Smooth muscle cell (in vitro differentiated cells): ENCODE measurements at regions not wholly inside any gene's neighbourhood (a gene's known extent, or its start where the extent isn't known, plus 50 kb on each side); places are given as distances from the start of the nearest gene placed in this dataset.

Experiments
- DNase-seq: peaks from one replicate; lab custom pipeline; 2025; ENCODE audit not compliant: unreplicated experiment; lab: John Stamatoyannopoulos, UW
- H2AFZ ChIP-seq: fragments of 200-600 bp; sonication (generic); 2 replicates; pipeline ENCODE4 v1.6.0; 2016; ENCODE audit warnings: antibody characterized with exemption, low read depth, mild to moderate bottlenecking
- H3F3A ChIP-seq: fragments of 200-600 bp; sonication (generic); 2 replicates; pipeline ENCODE4 v1.6.0; 2017; ENCODE audit warnings: antibody characterized with exemption, low read depth
- H3K27ac ChIP-seq: fragments of 200-600 bp; sonication (generic); 2 replicates; pipeline ENCODE4 v1.5.1; 2016; ENCODE audit warnings: low read depth, mild to moderate bottlenecking
- H3K27me3 ChIP-seq: fragments of 200-600 bp; sonication (generic); 2 replicates; pipeline ENCODE4 v1.6.1; 2016; ENCODE audit warnings: low read depth, mild to moderate bottlenecking
- H3K36me3 ChIP-seq: fragments of 200-600 bp; sonication (generic); 2 replicates; pipeline ENCODE4 v1.5.1; 2016; ENCODE audit warnings: low read depth
- H3K4me1 ChIP-seq: fragments of 200-600 bp; sonication (generic); 2 replicates; pipeline ENCODE4 v1.5.1; 2016; ENCODE audit warnings: low read depth
- H3K4me2 ChIP-seq: fragments of 200-600 bp; sonication (generic); 2 replicates; pipeline ENCODE4 v1.6.0; 2016; ENCODE audit warnings: mild to moderate bottlenecking
- H3K4me3 ChIP-seq: fragments of 200-600 bp; sonication (generic); 2 replicates; pipeline ENCODE4 v1.5.1; 2016; ENCODE audit warnings: mild to moderate bottlenecking
- H3K79me2 ChIP-seq: fragments of 200-600 bp; sonication (generic); 2 replicates; pipeline ENCODE4 v1.6.0; 2016; ENCODE audit warnings: low read depth, mild to moderate bottlenecking
- H3K9ac ChIP-seq: fragments of 200-600 bp; sonication (generic); 2 replicates; pipeline ENCODE4 v1.6.0; 2016; ENCODE audit warnings: low read depth
- H3K9me3 ChIP-seq: fragments of 200-600 bp; sonication (generic); replicated peaks from 2 replicates; pipeline ENCODE4 v1.5.1; 2016; ENCODE audit warnings: low read depth
- H4K20me1 ChIP-seq: fragments of 200-600 bp; sonication (generic); 2 replicates; pipeline ENCODE4 v1.6.0; 2016; ENCODE audit warnings: low read depth
- CTCF ChIP-seq: fragments of 200-600 bp; sonication (generic); IDR thresholded peaks from 2 replicates; pipeline ENCODE4 v1.5.1; 2017; ENCODE audit warnings: borderline replicate concordance, mild to moderate bottlenecking, antibody characterized with exemption; ENCODE audit not compliant: insufficient read depth, poor library complexity, severe bottlenecking
- WGBS: methylation state at CpG from one replicate; pipeline ENCODE4 v1.1.7; 2016; ENCODE audit warnings: low lambda C conversion rate; 5-methylcytosine and 5-hydroxymethylcytosine counted together

- Histone ChIP-seq H3K27me3 (no peaks in the 10 kb centered on the region), H3K4me3 (no peak overlapping the region), H3K9ac (no peak overlapping the region), H3K27ac (no peak overlapping the region), H3K9me3 (no peaks in the 10 kb centered on the region), H3K36me3 (no peaks in the 10 kb centered on the region), H3F3A (no peaks in the 10 kb centered on the region), H3K4me2 (no peak overlapping the region), H2AFZ (no peak overlapping the region), H3K4me1 (peaks cover 5% of the 10 kb centered on the region), H4K20me1 (no peaks in the 10 kb centered on the region), H3K79me2 (no peaks in the 10 kb centered on the region)
- TF ChIP-seq CTCF, result no peak
- no peak for DNase-seq
These were observed 614.3 kb downstream of the ISL1 start for GRCh38 chr5:51997500-51997899.

GRCh38 chr5:51997949-51998348 is 614.7 kb downstream of the ISL1 start:
- no peak for TF ChIP-seq CTCF
- H3K4me2 ChIP-seq, result no peak overlapping the region
- H3K4me3 ChIP-seq, result no peak overlapping the region
- H3K9ac ChIP-seq, result no peak overlapping the region
- H3F3A ChIP-seq, result no peaks in the 10 kb centered on the region
- peaks cover 5% of the 10 kb centered on the region for H3K4me1 ChIP-seq
- H3K27me3 ChIP-seq, result no peaks in the 10 kb centered on the region
- H3K9me3 ChIP-seq, result no peaks in the 10 kb centered on the region
- H2AFZ ChIP-seq, result no peak overlapping the region
- H3K27ac ChIP-seq, result no peak overlapping the region
- no peak for DNase-seq
- H3K36me3 ChIP-seq, result no peaks in the 10 kb centered on the region
- no peaks in the 10 kb centered on the region for H4K20me1 ChIP-seq
- 70% methylated on average over 2 of the region's 2 CpGs for WGBS
- no peaks in the 10 kb centered on the region for H3K79me2 ChIP-seq

- no peaks in the 10 kb centered on the region for H3K36me3 ChIP-seq
- H3F3A ChIP-seq, result no peaks in the 10 kb centered on the region
- H3K79me2 ChIP-seq, result no peaks in the 10 kb centered on the region
- H3K9ac ChIP-seq, result no peak overlapping the region
- H3K27ac ChIP-seq, result no peak overlapping the region
- no peaks in the 10 kb centered on the region for H3K9me3 ChIP-seq
- H3K4me1 ChIP-seq, result no peaks in the 10 kb centered on the region
- 44% methylated on average over 5 of the region's 5 CpGs for WGBS
- H4K20me1 ChIP-seq, result no peaks in the 10 kb centered on the region
- H3K4me2 ChIP-seq, result no peak overlapping the region
- H3K27me3 ChIP-seq, result no peaks in the 10 kb centered on the region
- H2AFZ ChIP-seq, result peak overlapping the region; percentile 50
- no peak for DNase-seq
- H3K4me3 ChIP-seq, result no peak overlapping the region
- TF ChIP-seq CTCF, result peak; percentile 84
These were observed 624.1 kb downstream of the ISL1 start for GRCh38 chr5:52007230-52007858.

GRCh38 chr5:52010454-52010853 is 627.2 kb downstream of the ISL1 start:
- Histone ChIP-seq H2AFZ (no peak overlapping the region), H3K9ac (no peak overlapping the region), H4K20me1 (no peaks in the 10 kb centered on the region), H3F3A (no peaks in the 10 kb centered on the region), H3K4me3 (no peak overlapping the region), H3K27me3 (no peaks in the 10 kb centered on the region), H3K27ac (no peak overlapping the region), H3K4me1 (peaks cover 11% of the 10 kb centered on the region), H3K9me3 (no peaks in the 10 kb centered on the region), H3K79me2 (no peaks in the 10 kb centered on the region), H3K36me3 (no peaks in the 10 kb centered on the region), H3K4me2 (no peak overlapping the region)
- DNase-seq, result no peak
- WGBS, result 77% methylated on average over 2 of the region's 2 CpGs
- TF ChIP-seq CTCF, result no peak
